ENCODE measurements at regions not wholly inside any gene's neighbourhood (a gene's known extent, or its start where the extent isn't known, plus 50 kb on each side); places are given as distances from the start of the nearest gene placed in this dataset.

GRCh38 chr14:35925319-35925718, 99.2 kb downstream of the BRMS1L start:
- no peak for TF ChIP-seq CTCF (IDR thresholded peaks at IDR 0.05)
- TF ChIP-seq POLR2A (IDR thresholded peaks at IDR 0.05; ENCODE audit: low read depth) = no peak
